T47D (cell line): ENCODE measurements at regions not wholly inside any gene's neighbourhood (a gene's known extent, or its start where the extent isn't known, plus 50 kb on each side); places are given as distances from the start of the nearest gene placed in this dataset.

ENCODE experiments used
- DNase-seq, 2 experiments: peaks; one replicate each; pipeline versions ENCODE4 v3.0.0 to v3.0.0-alpha.2; 2011 to 2012; ENCODE audit warnings: low read depth in 1 of 2, low spot score in 1 of 2
- JUND ChIP-seq: IDR thresholded peaks from 2 replicates; pipeline ENCODE4 v1.6.1; 2012; ENCODE audit warnings: low read depth
- in situ Hi-C: cut with HindIII; loops from 2 replicates; pipeline ENCODE4 v1.10.0; 2016; ENCODE audit warnings: low sequenced_read_pairs, low pct_unique_long_range_greater_than_20kb

GRCh38 chr4:20447103-20447502 is 195.4 kb downstream of the SLIT2 start:
- in situ Hi-C loops = no loop called here
- TF ChIP-seq JUND = no peak
- no peak for DNase-seq

- in situ Hi-C loops = no loop called here
- DNase-seq = no peak
- TF ChIP-seq JUND = no peak
Observed at GRCh38 chr4:20451986-20452385, 200.3 kb downstream of the SLIT2 start.

- TF ChIP-seq JUND = no peak
- in situ Hi-C loops = no loop called here
- no peak for DNase-seq
Observed at GRCh38 chr4:20454515-20454914, 202.8 kb downstream of the SLIT2 start.

- DNase-seq = no peak
- TF ChIP-seq JUND = no peak
- in situ Hi-C loops = no loop called here
Observed at GRCh38 chr4:20456407-20456806, 204.7 kb downstream of the SLIT2 start.

- TF ChIP-seq JUND = no peak
- in situ Hi-C loops = no loop called here
- DNase-seq = no peak
Observed at GRCh38 chr4:20462426-20463175, 210.9 kb downstream of the SLIT2 start.

- TF ChIP-seq JUND = no peak
- in situ Hi-C loops = no loop called here
- no peak for DNase-seq
Observed at GRCh38 chr4:20463176-20463430, 211.4 kb downstream of the SLIT2 start.

GRCh38 chr4:20464381-20464780 is 212.7 kb downstream of the SLIT2 start:
- no peak for DNase-seq
- no peak for TF ChIP-seq JUND
- in situ Hi-C loops = no loop called here

GRCh38 chr4:20474119-20474518 is 222.4 kb downstream of the SLIT2 start:
- DNase-seq = peak in 1 of 2 experiments; percentile 35
- in situ Hi-C loops = no loop called here

GRCh38 chr4:20478412-20478811 is 221.8 kb upstream of the PACRGL start:
- in situ Hi-C loops = no loop called here
- no peak for TF ChIP-seq JUND
- no peak for DNase-seq

More at GRCh38 chr4:20474119-20474518, 222.4 kb downstream of the SLIT2 start:
- TF ChIP-seq JUND = no peak

- TF ChIP-seq JUND = no peak
- in situ Hi-C loops = no loop called here
- no peak for DNase-seq
Observed at GRCh38 chr4:20480165-20480947, 219.9 kb upstream of the PACRGL start.

- no peak for TF ChIP-seq JUND
- in situ Hi-C loops = no loop called here
- DNase-seq = no peak
Observed at GRCh38 chr4:20483416-20483815, 216.8 kb upstream of the PACRGL start.

GRCh38 chr4:20486433-20486832 is 213.8 kb upstream of the PACRGL start:
- TF ChIP-seq JUND = no peak
- no peak for DNase-seq
- in situ Hi-C loops = no loop called here

GRCh38 chr4:20487446-20487845 is 212.8 kb upstream of the PACRGL start:
- DNase-seq = no peak
- in situ Hi-C loops = no loop called here
- TF ChIP-seq JUND = no peak
